ENCODE measurements at regions not wholly inside any gene's neighbourhood (a gene's known extent, or its start where the extent isn't known, plus 50 kb on each side); places are given as distances from the start of the nearest gene placed in this dataset.

- TF ChIP-seq CTCF (conservative IDR thresholded peaks at IDR 0.05; ENCODE audit: control insufficient read depth, insufficient read depth, low read depth, low read length) = no peak
- no peak overlapping the region for H3K4me3 ChIP-seq (ENCODE audit: control insufficient read depth, low read depth, low read length)
- DNase-seq (ENCODE audit: low read depth) = no peak
Measured at GRCh38 chr6:53974941-53975340, 136.3 kb upstream of the MLIP start.

- no peak for TF ChIP-seq CTCF (conservative IDR thresholded peaks at IDR 0.05; ENCODE audit: control insufficient read depth, insufficient read depth, low read depth, low read length)
- H3K4me3 ChIP-seq (ENCODE audit: control insufficient read depth, low read depth, low read length) = no peak overlapping the region
- DNase-seq (ENCODE audit: low read depth) = no peak
Measured at GRCh38 chr6:53975941-53976615, 135.2 kb upstream of the MLIP start.

GRCh38 chr6:53977551-53977950 is 133.7 kb upstream of the MLIP start:
- TF ChIP-seq CTCF (conservative IDR thresholded peaks at IDR 0.05; ENCODE audit: control insufficient read depth, insufficient read depth, low read depth, low read length) = no peak
- no peak for DNase-seq (ENCODE audit: low read depth)
- H3K4me3 ChIP-seq (ENCODE audit: control insufficient read depth, low read depth, low read length) = no peak overlapping the region

GRCh38 chr6:53979468-53980067 is 131.7 kb upstream of the MLIP start:
- DNase-seq (ENCODE audit: low read depth) = peak; percentile 65
- TF ChIP-seq CTCF (conservative IDR thresholded peaks at IDR 0.05; ENCODE audit: control insufficient read depth, insufficient read depth, low read depth, low read length) = peak; percentile 81
- H3K4me3 ChIP-seq (ENCODE audit: control insufficient read depth, low read depth, low read length) = no peak overlapping the region

GRCh38 chr6:53982366-53983050 is 128.7 kb upstream of the MLIP start:
- no peak overlapping the region for H3K4me3 ChIP-seq (ENCODE audit: control insufficient read depth, low read depth, low read length)
- DNase-seq (ENCODE audit: low read depth) = peak; percentile 31
- TF ChIP-seq CTCF (conservative IDR thresholded peaks at IDR 0.05; ENCODE audit: control insufficient read depth, insufficient read depth, low read depth, low read length) = no peak

GRCh38 chr6:53983301-53983700 is 127.9 kb upstream of the MLIP start:
- TF ChIP-seq CTCF (conservative IDR thresholded peaks at IDR 0.05; ENCODE audit: control insufficient read depth, insufficient read depth, low read depth, low read length) = no peak
- DNase-seq (ENCODE audit: low read depth) = no peak
- H3K4me3 ChIP-seq (ENCODE audit: control insufficient read depth, low read depth, low read length) = no peak overlapping the region

All from fibroblast of mammary gland (primary cell).